Fibroblast of lung (primary cell): ENCODE measurements at regions not wholly inside any gene's neighbourhood (a gene's known extent, or its start where the extent isn't known, plus 50 kb on each side); places are given as distances from the start of the nearest gene placed in this dataset.

ENCODE experiments used
- DNase-seq, 2 donors: peaks; one replicate each; pipeline versions ENCODE4 v3.0.0 to v3.0.0-alpha.2; 2010; ENCODE audit warnings: low read depth in 2 of 2
- H2AFZ ChIP-seq: 2 replicates; pipeline ENCODE4 v1.5.1; 2012; ENCODE audit warnings: low read length, control low read depth, inconsistent platforms
- H3K27ac ChIP-seq: 2 replicates; pipeline ENCODE4 v1.5.1; 2011; ENCODE audit warnings: low read length, control low read depth; ENCODE audit not compliant: insufficient read depth
- H3K27me3 ChIP-seq: 2 replicates; pipeline ENCODE4 v1.5.1; 2011; ENCODE audit warnings: mild to moderate bottlenecking, low read length; ENCODE audit not compliant: control insufficient read depth, insufficient read depth
- H3K36me3 ChIP-seq: 2 replicates; pipeline ENCODE4 v1.5.1; 2011; ENCODE audit warnings: low read length; ENCODE audit not compliant: control insufficient read depth, insufficient read depth
- H3K4me1 ChIP-seq: 2 replicates; pipeline ENCODE4 v1.5.1; 2011; ENCODE audit warnings: low read length; ENCODE audit not compliant: control insufficient read depth, insufficient read depth; ENCODE audit errors: extremely low read depth
- H3K4me2 ChIP-seq: 2 replicates; pipeline ENCODE4 v1.5.1; 2011; ENCODE audit warnings: low read length, control low read depth; ENCODE audit not compliant: insufficient read depth; ENCODE audit errors: extremely low read depth
- H3K4me3 ChIP-seq, 4 experiments: fragments of 200-600 bp in 1 of 4; sonication (generic) in 1 of 4; replicated peaks in 1 of 4; 2 replicates each; pipeline ENCODE4 v1.5.1; 2011 to 2016; ENCODE audit warnings: low read length in 4 of 4, low read depth in 3 of 4, mild to moderate bottlenecking in 3 of 4, control low read depth in 2 of 4, inconsistent platforms in 1 of 4, mixed read lengths in 1 of 4; ENCODE audit not compliant: insufficient read depth in 1 of 4; ENCODE audit errors: control extremely low read depth in 1 of 4
- H3K79me2 ChIP-seq: 2 replicates; pipeline ENCODE4 v1.5.1; 2012; ENCODE audit warnings: mild to moderate bottlenecking, low read length, inconsistent platforms; ENCODE audit not compliant: control insufficient read depth, insufficient read depth
- H3K9ac ChIP-seq: 2 replicates; pipeline ENCODE4 v1.5.1; 2011; ENCODE audit warnings: mild to moderate bottlenecking, low read length, control low read depth; ENCODE audit not compliant: insufficient read depth
- H3K9me3 ChIP-seq: 2 replicates; pipeline ENCODE4 v1.5.1; 2012; ENCODE audit warnings: low read depth, low read length; ENCODE audit not compliant: control insufficient read depth, insufficient read depth
- H4K20me1 ChIP-seq: 2 replicates; pipeline ENCODE4 v1.5.1; 2011; ENCODE audit warnings: low read length; ENCODE audit not compliant: control insufficient read depth, insufficient read depth; ENCODE audit errors: extremely low read depth
- EZH2 ChIP-seq: IDR thresholded peaks from 2 replicates; pipeline ENCODE4 v1.5.1; 2012; ENCODE audit warnings: low read length, control low read depth, mild to moderate bottlenecking; ENCODE audit errors: missing control alignments
- TF ChIP-seq, protein P1 (sequence below), 2 donors: IDR thresholded peaks in 1 of 2; conservative IDR thresholded peaks in 1 of 2; 1 replicate in 1 of 2; 2 replicates in 1 of 2; pipeline ENCODE4 v1.5.1; 2011 to 2012; ENCODE audit warnings: low read length in 2 of 2, control low read depth in 1 of 2, inconsistent platforms in 1 of 2, low read depth in 1 of 2, mild to moderate bottlenecking in 1 of 2

DNA sequence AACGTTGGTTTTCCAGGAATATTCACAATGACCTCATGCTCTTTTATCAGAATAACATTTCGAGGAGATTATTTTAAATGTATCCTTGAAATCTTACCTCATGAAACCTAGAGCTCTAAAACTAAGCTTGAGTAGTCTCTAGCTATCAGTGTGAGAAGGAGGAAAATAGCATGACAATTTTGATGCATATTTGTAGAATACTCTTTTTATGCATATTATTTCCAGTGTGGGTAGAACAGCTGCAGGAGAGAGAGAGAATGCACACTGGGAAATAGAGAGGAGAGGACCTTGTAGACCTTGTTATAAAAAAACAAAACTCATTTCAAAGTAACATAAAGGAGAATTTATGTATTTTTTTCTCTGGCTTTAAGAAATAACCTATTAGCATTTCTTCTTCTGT, 71.1 kb upstream of the VGLL2 start:
- H3K27me3 ChIP-seq = no peaks in the 10 kb centered on the region
- H4K20me1 ChIP-seq = no peaks in the 10 kb centered on the region
- H3K27ac ChIP-seq = no peak overlapping the region
- H3K4me1 ChIP-seq = no peaks in the 10 kb centered on the region
- no peak for DNase-seq
- no peak overlapping the region for H2AFZ ChIP-seq
- no peaks in the 10 kb centered on the region for H3K79me2 ChIP-seq
- H3K4me3 ChIP-seq = no peak overlapping the region
- no peak overlapping the region for H3K4me2 ChIP-seq
- no peaks in the 10 kb centered on the region for H3K36me3 ChIP-seq
- no peak overlapping the region for H3K9ac ChIP-seq
- no peaks in the 10 kb centered on the region for H3K9me3 ChIP-seq
- TF ChIP-seq EZH2 = no peak
- TF ChIP-seq, protein P1, sequence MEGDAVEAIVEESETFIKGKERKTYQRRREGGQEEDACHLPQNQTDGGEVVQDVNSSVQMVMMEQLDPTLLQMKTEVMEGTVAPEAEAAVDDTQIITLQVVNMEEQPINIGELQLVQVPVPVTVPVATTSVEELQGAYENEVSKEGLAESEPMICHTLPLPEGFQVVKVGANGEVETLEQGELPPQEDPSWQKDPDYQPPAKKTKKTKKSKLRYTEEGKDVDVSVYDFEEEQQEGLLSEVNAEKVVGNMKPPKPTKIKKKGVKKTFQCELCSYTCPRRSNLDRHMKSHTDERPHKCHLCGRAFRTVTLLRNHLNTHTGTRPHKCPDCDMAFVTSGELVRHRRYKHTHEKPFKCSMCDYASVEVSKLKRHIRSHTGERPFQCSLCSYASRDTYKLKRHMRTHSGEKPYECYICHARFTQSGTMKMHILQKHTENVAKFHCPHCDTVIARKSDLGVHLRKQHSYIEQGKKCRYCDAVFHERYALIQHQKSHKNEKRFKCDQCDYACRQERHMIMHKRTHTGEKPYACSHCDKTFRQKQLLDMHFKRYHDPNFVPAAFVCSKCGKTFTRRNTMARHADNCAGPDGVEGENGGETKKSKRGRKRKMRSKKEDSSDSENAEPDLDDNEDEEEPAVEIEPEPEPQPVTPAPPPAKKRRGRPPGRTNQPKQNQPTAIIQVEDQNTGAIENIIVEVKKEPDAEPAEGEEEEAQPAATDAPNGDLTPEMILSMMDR (conservative IDR thresholded peaks at IDR 0.05 in 1 of 2, IDR thresholded peaks at IDR 0.05 in 1 of 2; ENCODE audit: low read depth in 1 of 2, low read length in 2 of 2) = no peak

DNA sequence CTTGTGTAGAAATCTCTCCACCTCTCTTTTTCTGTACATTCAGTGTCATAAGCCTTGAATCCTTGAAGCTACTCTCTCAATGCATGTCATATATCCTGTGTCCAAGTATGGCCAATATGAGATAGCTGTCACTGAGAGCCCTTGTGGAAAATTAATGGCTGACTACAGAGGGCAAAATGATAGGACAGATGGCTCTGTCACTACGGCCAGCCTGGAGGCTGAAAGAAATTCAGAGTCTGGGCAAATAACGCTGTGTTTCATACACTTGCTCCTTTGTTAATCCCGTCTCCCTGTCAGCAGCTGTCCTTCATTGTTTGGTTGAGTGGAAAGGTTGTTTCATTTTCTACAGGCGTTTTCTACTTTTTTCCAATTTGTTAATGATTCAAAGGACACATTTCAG, 70.4 kb upstream of the VGLL2 start:
- Histone ChIP-seq H3K9me3 (no peaks in the 10 kb centered on the region), H3K36me3 (no peaks in the 10 kb centered on the region), H3K27me3 (no peaks in the 10 kb centered on the region), H2AFZ (no peak overlapping the region), H3K4me1 (no peaks in the 10 kb centered on the region), H3K4me2 (no peak overlapping the region), H3K9ac (no peak overlapping the region), H3K4me3 (no peak overlapping the region), H4K20me1 (no peaks in the 10 kb centered on the region), H3K79me2 (no peaks in the 10 kb centered on the region), H3K27ac (no peak overlapping the region)
- DNase-seq = no peak
- no peak for TF ChIP-seq EZH2
- TF ChIP-seq, protein P1 (conservative IDR thresholded peaks at IDR 0.05 in 1 of 2, IDR thresholded peaks at IDR 0.05 in 1 of 2; ENCODE audit: low read depth in 1 of 2, low read length in 2 of 2) = no peak

- H2AFZ ChIP-seq = no peak overlapping the region
- no peak overlapping the region for H3K4me2 ChIP-seq
- no peaks in the 10 kb centered on the region for H3K36me3 ChIP-seq
- H3K9ac ChIP-seq = no peak overlapping the region
- H3K27me3 ChIP-seq = no peaks in the 10 kb centered on the region
- H4K20me1 ChIP-seq = no peaks in the 10 kb centered on the region
- H3K79me2 ChIP-seq = no peaks in the 10 kb centered on the region
- H3K4me3 ChIP-seq = no peak overlapping the region
- H3K4me1 ChIP-seq = no peaks in the 10 kb centered on the region
- TF ChIP-seq, protein P1 (conservative IDR thresholded peaks at IDR 0.05 in 1 of 2, IDR thresholded peaks at IDR 0.05 in 1 of 2; ENCODE audit: low read depth in 1 of 2, low read length in 2 of 2) = no peak
- no peak for TF ChIP-seq EZH2
- DNase-seq = no peak
- no peaks in the 10 kb centered on the region for H3K9me3 ChIP-seq
- H3K27ac ChIP-seq = no peak overlapping the region
Measured at GRCh38 chr6:117195728-117196127, 69.6 kb upstream of the VGLL2 start.
